Heart left ventricle (tissue), 13 donors: ENCODE measurements at regions not wholly inside any gene's neighbourhood (a gene's known extent, or its start where the extent isn't known, plus 50 kb on each side); places are given as distances from the start of the nearest gene placed in this dataset.

Experiments
- POLR2A ChIP-seq, 2 donors: fragments of 450-650 bp; IDR thresholded peaks; one replicate each; pipeline ENCODE4 v1.6.1; 2017; ENCODE audit warnings: antibody characterized with exemption in 2 of 2, mild to moderate bottlenecking in 2 of 2, moderate library complexity in 2 of 2
- TF ChIP-seq, protein P1 (sequence below), 12 donors: fragments of 200-600 bp; sonication (generic) in 4 of 12; IDR thresholded peaks; one replicate each; pipeline versions ENCODE4 v1.5.0 to v1.8.0; 2018 to 2022; ENCODE audit warnings: antibody characterized with exemption in 12 of 12, mild to moderate bottlenecking in 5 of 12
- donor health status: ischemic (EF 13 %, LVEDD 7.1; RV severe dilation, severe dysfunction).
- donor health status: DM: no; HTN: yes; CAD: no.
- donor health status: DM: no; HTN: no; CAD: no.
- donor health status: ischemic (EF 25% LVEDD 6.9; RV normal size, moderate dysfunction).
- donor health status: ischemic (EF 25% LVEDD 5.7; RV mildly dilated, moderate dysfunction).
- donor health status: ischemic (EF 35%, LVEDD 5.7; RV mildly dilated, moderate dysfunction).
- donor health status: nonischemic (EF 11% LVEDD 7.7; RV severe dilation, severe dysfunction).
- donor health status: DM: yes; HTN: yes; CAD: no.
- donor health status: PGD.
- donor health status: ischemic (EF 29% LVEDD 5.4; RV normal size, mild dysfunction).
- donor health status: nonischemic (EF 23%, LVEDD 6.1; RV moderate dilation, normal function).

GRCh38 chr12:30814295-30814655 is 59.5 kb upstream of the CAPRIN2 start:
- TF ChIP-seq POLR2A (IDR thresholded peaks at IDR 0.05) = no peak
- TF ChIP-seq, protein P1, sequence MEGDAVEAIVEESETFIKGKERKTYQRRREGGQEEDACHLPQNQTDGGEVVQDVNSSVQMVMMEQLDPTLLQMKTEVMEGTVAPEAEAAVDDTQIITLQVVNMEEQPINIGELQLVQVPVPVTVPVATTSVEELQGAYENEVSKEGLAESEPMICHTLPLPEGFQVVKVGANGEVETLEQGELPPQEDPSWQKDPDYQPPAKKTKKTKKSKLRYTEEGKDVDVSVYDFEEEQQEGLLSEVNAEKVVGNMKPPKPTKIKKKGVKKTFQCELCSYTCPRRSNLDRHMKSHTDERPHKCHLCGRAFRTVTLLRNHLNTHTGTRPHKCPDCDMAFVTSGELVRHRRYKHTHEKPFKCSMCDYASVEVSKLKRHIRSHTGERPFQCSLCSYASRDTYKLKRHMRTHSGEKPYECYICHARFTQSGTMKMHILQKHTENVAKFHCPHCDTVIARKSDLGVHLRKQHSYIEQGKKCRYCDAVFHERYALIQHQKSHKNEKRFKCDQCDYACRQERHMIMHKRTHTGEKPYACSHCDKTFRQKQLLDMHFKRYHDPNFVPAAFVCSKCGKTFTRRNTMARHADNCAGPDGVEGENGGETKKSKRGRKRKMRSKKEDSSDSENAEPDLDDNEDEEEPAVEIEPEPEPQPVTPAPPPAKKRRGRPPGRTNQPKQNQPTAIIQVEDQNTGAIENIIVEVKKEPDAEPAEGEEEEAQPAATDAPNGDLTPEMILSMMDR (IDR thresholded peaks at IDR 0.05) = no peak
